GM19467 (cell line): ENCODE measurements at regions not wholly inside any gene's neighbourhood (a gene's known extent, or its start where the extent isn't known, plus 50 kb on each side); places are given as distances from the start of the nearest gene placed in this dataset.
"Not testable (repeated sequence)": the region's sequence is repeated elsewhere in the genome, so short reads cannot be mapped to it uniquely, and the experiment has no call there.

Source experiments
- ATAC-seq: cut with Tn5 transposase; IDR thresholded peaks from one replicate; pipeline ENCODE4 v1.9.1; 2021; ENCODE audit warnings: mild to moderate bottlenecking, moderate library complexity; ENCODE audit not compliant: unreplicated experiment

DNA sequence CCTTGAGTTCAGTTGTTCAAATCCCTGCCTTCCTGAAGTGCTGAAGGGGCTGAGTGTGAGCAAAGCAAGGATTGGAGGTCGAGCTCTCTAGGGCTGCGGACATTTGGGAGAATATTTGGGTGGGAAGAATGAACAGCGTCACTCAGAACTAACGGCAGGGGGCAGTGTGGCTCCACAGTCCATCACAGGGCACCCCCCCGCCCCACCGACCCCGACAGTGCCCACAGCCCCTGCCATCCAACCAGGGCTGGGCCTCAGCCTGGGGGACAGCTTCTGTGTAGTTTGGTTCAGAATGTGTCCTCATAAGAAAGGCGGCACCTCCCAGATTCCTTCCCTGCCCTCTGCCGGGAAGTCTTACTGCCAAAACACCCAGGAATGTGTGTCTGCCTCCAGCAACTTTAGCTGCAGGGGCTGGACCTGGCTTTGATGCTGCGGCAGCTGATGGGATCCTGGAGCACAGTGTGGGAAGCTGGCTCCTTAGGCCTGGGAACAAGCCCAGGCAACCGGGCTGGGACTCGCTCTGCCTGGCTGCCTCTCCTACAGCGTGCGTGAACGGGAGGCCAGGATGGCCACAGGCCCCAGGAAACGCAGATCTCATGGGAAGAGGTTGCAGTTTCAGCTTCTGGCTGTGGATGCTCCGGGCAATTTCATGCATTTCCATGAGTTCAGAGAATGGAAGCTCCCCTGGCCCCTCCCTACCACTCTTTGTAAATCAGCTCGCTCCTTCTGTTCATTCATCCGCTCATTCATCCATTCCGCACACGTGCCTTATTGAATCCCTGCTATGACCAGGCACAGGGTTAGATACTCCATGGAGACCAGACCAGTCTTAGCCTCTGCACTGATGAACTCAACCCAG is 104.9 kb upstream of the TMPRSS2 start:
- no peak for ATAC-seq

DNA sequence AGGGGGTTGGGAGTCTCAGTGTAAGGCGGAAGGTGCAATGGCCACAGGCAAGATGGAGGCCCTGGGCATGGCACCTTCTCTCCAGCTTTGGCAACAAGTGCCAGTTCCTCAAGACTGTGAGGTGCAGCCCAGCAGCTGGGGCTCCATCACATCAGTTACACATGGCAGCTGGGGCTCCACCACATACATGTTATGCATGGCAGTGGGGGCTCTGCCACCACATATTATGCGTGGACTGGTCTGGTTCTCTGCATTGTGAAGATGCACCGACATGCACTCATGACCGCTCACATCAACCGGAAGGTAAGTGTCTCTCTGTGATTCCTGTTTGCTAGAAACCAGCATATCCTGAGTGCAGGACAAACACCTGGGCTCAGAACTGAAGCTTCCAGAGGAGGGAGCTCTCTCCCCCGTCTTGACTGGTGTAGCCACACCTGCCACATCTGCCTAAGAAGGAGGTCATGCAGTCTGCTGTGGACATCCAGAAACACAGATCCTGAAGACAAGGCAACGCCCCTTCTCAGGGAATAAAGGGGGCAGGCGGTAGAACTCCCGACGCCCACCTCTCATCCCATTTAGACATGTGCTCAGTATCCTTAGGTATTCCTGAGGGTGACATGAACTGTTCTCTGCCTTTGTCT is 104.1 kb upstream of the TMPRSS2 start:
- ATAC-seq, result no peak

DNA sequence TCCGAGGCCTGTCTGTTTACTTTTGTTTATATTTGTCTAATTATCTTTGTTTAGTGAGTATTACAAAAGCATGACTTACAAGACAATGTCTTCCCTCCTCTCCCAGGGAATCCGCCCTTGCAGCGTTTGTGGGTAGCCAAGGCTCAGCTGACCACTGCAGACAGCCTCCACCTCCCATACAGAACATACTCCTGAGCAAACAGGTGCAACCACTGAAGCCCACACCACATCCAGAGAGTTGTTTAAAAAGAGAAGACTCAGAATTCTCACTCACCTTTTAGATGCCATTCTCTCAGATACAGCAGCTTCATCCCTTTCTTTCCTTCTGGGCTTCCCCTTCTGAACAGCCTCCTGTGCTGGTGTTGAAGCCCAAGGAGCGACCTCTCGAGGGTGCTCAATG is 103.5 kb upstream of the TMPRSS2 start:
- no peak for ATAC-seq

DNA sequence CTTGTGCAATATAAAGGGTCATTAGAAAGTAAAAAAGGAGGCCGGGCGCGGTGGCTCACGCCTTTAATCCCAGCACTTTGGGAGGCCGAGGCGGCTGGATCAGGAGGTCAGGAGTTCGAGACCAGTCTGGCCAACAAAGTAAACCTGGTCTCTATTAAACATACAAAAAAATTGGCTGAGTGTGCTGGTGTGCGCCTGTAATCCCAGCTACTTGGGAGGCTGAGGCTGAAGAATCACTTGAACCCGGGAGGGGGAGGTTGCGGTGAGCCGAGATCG is 102.8 kb upstream of the TMPRSS2 start:
- ATAC-seq, result not testable (repeated sequence)

DNA sequence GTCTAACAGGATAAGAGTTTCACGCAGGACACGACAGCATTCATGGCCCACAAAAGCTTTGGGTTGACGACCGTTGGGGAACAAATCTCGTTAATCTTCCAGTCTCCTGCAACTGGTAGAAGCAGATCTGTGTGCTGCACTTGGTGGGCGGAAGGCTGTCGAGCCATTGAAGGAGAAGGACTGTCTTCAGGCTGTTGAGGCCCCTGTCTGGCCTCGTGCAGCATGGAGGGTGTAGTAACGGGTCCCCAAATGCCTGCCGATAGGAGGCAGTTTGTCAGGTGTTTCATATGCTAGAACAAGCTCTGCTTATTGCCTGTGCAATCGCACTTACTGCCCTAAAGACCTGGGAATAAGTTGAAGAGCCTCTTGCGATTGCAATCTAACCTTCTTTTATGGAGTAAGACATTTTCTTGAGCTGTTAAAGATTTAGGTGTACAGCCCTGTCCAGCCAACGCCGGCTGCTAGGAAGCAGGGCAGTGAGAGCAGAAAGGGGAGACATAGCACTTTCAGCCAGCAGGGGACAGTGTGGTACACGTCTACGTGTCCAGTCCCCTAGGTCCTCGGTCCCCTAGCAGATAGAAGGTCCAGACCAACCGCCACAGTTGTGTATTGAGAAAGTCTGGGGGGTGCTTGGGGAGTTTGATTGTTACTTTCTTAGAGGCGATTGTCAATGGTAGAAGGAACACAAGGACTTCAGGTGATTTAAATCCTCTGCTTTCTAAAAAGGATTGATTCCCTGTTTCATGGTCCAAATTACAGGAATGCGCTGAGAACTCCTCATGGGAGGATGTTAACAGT is 102.3 kb upstream of the TMPRSS2 start:
- ATAC-seq, result no peak

DNA sequence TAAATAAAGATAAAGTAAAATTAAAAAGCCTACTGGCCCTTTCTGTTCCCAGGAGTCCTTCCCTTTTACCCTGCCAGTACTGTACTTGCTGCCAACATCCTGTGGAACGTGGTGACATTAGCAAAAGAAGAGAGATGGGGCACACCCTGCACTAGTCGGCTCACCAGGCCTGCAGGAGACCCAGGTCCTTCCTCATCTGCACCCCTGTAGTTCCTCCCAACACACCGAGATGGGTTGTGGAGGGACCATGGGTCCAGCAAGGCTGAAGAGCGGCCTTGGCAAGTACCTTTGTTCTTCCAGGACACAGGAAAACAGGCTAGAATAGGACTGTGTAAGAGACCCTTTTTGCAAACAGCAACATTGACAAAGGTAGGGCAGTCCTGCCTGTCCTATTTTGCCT is 98.7 kb upstream of the TMPRSS2 start:
- no peak for ATAC-seq

DNA sequence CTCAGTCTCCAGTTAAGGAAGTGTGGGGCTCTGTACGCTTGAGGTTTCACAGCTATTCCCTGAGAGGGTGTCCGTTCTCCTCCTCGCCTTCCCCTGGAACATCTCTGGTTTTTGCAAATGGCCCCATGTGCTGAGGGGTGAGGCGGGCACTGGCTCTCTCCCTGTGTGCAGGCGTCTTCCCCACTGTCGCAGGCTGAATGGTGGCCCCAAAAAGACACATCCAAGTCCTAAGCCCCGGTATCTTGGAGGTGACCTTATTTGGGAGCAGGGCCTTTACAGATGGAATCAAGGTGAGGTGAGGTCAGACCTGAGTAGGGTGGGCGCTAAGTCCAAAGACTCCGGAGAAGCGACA is 98.0 kb upstream of the TMPRSS2 start:
- ATAC-seq, result no peak

DNA sequence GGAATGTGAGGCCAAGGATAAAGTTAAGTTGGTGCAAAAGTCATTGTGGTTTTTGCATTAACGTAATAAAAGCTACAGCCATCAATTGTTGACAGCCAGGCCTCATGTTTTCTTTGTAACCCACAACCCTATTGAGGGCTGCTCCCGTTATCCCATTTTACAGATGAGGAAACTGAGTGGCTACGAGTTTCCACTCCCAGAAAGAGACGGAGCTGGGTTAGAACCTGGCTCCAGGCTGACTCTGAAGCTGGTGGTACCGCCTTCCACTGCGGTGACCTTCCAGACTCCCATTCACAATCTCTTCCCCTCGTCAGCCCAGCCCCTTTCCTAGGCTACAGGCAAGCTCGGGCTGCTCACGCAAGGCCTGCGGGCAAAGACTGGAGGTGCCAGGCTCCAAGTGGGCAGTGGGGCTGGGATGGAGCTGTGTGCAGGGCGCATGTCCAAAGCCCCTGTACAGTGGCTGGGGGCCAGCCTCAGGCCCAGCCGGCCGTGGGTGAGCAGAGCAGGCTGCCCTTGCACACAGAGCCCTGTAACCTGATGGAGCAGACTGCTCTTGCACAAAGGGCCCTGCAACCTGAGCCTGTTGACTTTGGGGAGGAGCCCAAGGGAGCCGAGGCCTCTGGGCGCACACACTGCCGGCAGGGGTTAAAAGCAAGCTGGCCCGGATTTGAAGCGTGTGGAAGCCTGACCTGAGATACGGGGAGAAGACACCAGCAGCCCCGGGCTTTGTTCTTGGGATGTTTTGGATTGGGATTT is 97.4 kb upstream of the TMPRSS2 start:
- no peak for ATAC-seq

DNA sequence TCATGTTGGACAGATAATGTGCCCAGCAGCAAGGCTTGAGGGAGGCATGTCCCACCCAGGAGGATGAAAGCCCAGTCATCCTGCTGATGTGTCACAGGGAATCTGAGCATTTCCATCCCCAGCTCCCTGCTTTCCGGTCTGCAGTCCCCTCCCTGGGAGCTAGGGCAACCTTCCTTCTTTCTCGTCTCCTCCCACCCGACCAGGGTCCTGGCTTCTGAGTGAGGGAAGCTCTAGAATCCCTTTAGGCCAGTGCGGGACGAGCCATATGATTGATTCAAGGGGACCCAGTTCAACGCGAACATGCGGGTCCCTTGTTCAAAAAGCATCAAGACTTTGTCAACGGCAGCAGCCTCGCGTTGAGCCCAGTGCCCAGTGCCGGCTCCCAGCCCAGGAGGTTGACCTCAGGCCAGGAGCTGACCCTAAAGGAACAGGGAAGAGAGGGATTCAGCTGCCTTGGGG is 96.7 kb upstream of the TMPRSS2 start:
- ATAC-seq, result no peak

DNA sequence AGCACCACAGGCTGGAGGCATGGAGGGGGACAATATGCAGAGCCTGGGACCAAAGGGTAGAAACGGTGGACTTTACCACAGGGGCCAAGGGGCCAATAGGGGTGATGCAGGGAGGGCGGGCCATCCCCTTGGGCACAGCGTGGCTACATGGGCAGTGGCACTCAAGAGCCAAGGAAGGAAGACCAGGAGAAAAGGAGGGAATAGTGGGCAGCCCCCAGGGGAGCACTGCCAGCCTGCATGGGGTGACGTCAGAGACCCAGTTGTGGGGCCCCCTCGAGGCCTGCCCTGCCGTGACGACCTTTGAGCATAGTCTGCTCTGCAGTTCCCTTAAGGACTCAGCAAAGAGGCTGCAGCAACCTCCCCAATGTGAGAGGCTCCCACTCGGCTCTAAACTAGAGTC is 95.5 kb upstream of the TMPRSS2 start:
- no peak for ATAC-seq

DNA sequence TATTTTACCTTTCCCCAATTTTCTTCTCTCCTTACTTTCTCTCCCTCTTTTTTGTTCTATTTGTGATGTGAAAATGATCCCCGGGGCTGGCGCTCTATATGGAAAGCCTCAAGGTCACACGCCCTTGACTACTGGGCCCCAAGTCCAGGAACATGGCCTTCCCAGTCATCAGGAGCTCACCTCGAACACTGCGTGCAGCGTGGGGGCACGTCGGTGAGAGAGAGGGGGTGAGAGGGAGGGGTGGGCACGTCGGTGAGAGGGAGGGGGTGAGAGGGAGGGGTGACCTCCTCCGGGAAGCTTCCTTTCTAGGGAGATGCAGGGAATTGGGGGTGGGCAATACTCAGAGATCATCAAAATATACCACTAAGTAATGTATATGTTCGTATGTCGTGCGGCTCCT is 94.6 kb upstream of the TMPRSS2 start:
- no peak for ATAC-seq

DNA sequence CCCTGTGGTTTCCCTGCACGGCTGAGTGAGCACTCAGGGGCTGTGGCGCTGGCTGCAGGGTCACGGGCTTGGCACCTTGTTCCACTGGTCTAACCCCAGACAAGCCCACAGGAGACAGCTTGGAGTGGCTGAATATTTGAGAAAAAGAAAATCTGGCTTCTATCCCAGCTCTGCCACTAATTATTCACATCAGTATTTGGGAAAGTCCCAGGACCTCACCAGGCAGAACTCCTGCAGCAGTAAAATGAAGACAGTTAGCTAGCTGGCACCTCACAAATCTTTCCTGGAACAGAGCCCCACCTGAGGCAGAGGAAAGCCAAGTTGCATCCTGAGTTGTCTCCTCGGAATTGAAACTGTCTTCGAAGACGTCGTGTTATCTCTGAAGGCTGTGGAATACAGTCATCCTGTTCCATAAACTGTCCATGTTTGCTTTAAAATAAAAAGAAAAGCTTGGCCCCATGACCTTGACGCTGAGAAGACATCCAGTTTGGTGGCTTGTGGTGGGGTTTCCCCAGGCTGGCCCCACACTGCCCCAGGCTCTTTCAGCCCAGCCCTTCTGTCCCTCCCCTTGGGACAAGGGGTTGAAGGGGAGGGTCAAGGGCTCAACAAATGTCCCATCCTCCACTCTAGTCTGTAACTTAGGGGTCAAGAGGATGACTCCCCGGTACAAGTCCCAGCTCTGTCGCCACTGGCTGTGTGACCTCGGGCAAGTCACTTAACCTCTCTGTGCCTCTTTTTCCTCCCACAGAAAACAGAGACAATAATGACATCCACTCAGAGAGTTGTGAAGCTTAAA is 93.8 kb upstream of the TMPRSS2 start:
- ATAC-seq, result no peak

DNA sequence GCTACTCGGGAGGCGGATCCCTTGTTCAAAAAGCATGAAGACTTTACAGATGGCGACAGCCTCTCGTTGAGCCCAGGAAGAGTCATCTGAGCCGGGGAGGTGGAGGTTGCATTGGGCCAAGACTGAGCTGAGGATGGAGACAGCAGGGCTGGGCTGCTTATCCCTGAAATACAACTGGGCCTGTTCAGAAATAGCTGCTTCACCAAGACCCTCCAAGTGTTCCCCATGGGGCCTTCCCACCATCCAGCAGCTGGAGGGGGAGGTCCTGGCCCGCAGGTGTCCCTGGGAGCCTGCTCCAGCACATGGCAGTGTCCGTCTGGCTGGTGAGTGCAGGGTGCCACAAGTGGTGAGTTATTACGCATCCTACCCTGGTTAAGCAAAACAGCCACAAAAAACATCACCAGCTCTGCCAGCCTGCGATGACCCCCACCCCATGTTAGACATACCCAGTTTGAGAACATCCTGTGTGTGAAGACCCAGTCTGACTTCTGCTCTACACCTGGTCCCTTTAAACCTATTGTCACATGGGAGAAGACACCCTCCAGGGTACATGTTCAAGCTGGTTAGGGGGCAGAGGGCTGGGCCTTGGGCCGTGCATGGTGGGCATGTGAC is 93.1 kb upstream of the TMPRSS2 start:
- no peak for ATAC-seq

DNA sequence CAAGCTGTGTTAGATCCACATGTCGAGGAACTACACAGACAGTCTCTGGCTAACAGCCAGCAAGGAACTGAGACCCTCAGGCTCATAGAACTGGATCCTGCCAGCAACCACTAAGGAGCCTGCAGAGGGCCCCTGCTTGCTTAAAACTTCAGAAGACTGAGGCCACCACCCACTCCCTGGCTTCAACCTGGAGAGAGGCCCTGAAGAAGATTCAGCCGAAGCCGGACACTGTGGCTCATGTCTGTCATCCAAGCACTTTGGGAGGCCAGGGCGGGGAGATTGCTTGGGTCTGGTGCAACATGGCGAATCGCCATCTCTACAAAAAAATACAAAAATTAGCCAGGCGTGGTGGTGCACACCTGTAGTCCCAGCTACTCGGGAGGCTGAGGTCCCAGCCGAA is 92.6 kb upstream of the TMPRSS2 start:
- no peak for ATAC-seq

DNA sequence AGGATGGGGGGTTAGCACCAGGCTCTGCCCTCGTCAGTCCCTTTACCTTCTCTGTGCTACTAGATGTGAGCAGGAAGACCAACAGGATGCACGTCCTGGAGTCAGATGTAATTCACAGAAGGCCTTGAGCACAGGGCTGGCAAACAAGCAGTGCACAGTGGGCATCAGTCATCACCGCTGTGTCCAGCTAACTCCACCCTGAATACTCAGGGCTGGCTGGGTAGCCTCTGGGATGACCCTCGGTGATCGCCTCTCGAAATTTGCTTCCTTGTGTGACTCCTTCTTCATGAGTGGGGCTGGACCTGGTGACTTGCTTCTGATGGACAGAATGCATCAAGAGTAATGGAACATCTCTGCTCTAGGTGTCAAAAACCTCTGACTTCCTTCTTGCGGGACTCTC is 92.2 kb upstream of the TMPRSS2 start:
- ATAC-seq, result no peak

DNA sequence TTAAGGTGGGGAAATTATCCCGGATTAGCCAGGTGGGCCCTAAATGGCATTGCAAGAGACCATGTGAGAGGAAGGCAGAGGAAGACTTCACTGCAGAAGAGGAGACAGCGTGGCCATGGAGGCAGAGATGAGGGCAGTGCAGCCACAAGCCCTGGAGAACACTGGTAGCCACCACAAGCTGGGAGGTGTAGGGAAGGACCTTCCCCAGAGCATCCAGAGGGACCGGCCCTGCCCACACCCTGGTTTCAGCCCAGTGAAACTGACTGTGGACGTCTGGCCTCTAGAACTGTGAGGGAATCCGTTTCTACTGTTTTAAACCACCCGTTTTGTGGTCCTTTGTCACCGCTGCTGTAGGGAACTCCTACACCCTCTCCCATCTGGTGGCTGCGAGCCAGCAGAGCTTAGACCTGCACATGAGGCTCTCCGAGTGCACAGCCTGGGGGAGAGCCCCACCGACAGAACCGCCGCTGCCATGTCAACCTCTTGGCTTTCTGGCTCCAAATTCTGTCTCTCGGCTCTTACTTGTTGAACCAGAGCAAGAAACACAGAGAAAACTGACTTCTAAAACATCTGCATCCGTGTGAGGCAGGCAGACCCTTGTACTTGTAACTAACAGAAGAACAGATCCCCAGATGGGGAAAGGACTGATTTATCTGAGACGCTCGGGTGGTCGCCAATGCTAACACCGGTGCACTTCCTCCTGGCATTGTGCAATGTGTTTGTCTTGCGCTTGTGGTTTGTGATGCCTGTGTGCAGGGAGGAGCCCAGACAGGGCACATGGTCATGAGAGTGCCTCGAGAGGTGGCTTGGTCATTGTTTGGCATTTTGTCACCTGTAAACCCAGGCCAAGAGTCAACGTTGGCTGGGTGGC is 90.8 kb upstream of the TMPRSS2 start:
- ATAC-seq, result no peak

DNA sequence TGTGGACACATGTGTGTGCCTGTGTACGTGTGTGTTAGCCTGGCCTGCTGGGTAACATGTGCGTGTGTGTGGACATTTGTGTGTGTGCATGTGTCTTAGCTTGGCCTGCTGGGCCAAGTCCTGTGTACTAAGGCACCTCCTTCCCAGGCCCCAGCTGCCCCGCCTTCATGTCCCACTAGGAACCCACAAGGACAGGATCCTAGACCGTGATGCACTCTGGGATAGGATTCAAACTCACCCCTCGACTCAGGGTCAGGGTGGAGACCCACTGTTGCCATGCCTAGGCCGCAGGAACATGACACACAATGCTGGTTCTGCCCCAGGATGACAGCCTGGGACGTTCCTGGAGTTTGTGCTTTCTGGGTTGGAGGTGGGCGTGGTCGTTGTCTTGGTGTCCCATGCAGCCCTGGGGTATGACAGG is 89.9 kb upstream of the TMPRSS2 start:
- ATAC-seq, result no peak

DNA sequence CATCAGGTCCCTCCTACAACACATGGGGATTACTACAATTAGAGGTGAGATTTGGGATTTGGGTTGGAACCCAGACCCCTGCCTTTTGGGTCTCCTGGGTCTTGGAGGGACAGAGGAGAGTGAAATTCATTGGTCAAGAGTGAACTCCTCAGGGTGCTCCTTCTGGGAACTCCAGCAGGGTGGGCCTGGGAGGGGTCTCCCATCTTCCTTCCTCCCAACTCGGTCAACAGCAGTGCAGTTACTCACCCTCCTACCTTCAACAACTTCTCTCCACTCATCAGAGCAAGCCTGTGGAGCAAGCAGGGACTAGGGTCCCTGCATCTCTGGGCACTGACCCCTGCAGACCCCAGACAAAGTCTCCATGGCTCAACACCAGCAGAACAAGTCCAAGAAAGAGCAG is 89.3 kb upstream of the TMPRSS2 start:
- ATAC-seq, result no peak
